ENCODE measurements at regions not wholly inside any gene's neighbourhood (a gene's known extent, or its start where the extent isn't known, plus 50 kb on each side); places are given as distances from the start of the nearest gene placed in this dataset.

DNA sequence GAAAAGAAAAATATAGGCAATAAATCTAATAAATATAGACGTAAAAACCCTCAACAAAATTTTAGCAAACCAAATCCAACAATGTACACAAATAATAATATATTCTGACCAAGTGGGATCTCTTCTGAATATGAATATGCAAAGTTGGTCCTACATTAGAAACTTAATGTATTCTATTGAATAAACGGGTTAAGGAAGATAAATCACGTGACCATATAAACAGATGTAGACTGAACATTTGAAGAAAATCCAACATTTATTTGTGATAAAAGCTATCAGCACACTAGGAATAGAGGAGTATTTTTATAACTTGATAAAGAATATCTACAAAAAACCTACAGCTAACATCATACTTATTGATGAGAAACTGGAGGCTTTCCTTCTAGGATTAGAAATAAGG is 502.8 kb upstream of the KIF2B start:
- Histone ChIP-seq H3K9ac (ENCODE audit: insufficient read depth, low read depth, low read length) (no peak overlapping the region), H3K4me1 (ENCODE audit: insufficient read depth, low read length) (no peaks in the 10 kb centered on the region), H3K27me3 (ENCODE audit: control insufficient read depth in 1 of 2, insufficient read depth in 2 of 2, low read length in 2 of 2) (no peaks in the 10 kb centered on the region), H4K20me1 (ENCODE audit: insufficient read depth, low read length) (no peaks in the 10 kb centered on the region), H3K4me2 (ENCODE audit: low read depth, low read length) (no peak overlapping the region), H2AFZ (ENCODE audit: low read length) (no peak overlapping the region), H3K79me2 (ENCODE audit: insufficient read depth, low read length) (no peaks in the 10 kb centered on the region), H3K27ac (ENCODE audit: extremely low read length, insufficient read depth, low read length) (no peak overlapping the region), H3K36me3 (replicated peaks in 1 of 2; ENCODE audit: control insufficient read depth in 1 of 2, insufficient read depth in 2 of 2, low read length in 2 of 2) (no peaks in the 10 kb centered on the region), H3K4me3 (replicated peaks in 1 of 3; ENCODE audit: insufficient read depth in 1 of 3, low read depth in 2 of 3, low read length in 3 of 3) (no peak overlapping the region), H3K9me3 (ENCODE audit: low read length) (peaks cover 79% of the 10 kb centered on the region)
- BruUV-seq (replicated peaks): no TSS peak
- in situ Hi-C loops (cut with HindIII; ENCODE audit: extremely low pct_ligation_motif_present, low pct_unique_long_range_greater_than_20kb) (no loop called here), intact Hi-C loops (cut with micrococcal nuclease; ENCODE audit: unreplicated experiment) (no loop called here)
- CTCF ChIA-PET (ENCODE audit: low intra/inter-chr PET ratio, low total read pairs): no interaction called here
- DNase-seq (ENCODE audit: low spot score) (no peak), FAIRE-seq (no peak), ATAC-seq (no peak)
- POLR2A ChIA-PET: no interaction called here
- WGBS (ENCODE audit: low lambda C conversion rate): 2% methylated on average over 3 of the region's 3 CpGs
- TF ChIP-seq RBM22 (optimal IDR thresholded peaks at IDR 0.05; ENCODE audit: low read length) (no peak), RAD51 (IDR thresholded peaks at IDR 0.05; ENCODE audit: borderline replicate concordance) (peak; percentile 77)

DNA sequence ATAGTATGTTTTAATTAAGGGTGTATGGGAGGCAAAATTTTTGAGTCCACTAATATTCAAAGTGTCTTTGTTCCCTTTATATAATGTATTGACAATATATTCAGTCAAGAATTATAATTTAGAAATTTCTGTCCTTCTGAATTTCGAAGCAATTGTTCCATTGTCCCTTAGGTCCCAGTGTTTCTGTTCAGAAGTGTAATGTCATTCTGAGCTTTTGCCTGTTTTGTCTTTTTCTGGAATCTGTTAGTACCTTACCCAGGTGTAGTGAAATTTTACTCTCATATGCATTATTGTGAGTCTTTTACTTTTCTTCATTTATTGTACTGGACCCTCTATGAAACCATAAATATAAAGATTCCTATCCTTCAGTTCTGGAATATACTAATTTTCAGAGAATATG is 505.7 kb upstream of the KIF2B start:
- Histone ChIP-seq H3K4me2 (ENCODE audit: low read depth, low read length) (no peak overlapping the region), H3K4me3 (replicated peaks in 1 of 3; ENCODE audit: insufficient read depth in 1 of 3, low read depth in 2 of 3, low read length in 3 of 3) (no peak overlapping the region), H3K27me3 (ENCODE audit: control insufficient read depth in 1 of 2, insufficient read depth in 2 of 2, low read length in 2 of 2) (no peaks in the 10 kb centered on the region), H2AFZ (ENCODE audit: low read length) (no peak overlapping the region), H3K4me1 (ENCODE audit: insufficient read depth, low read length) (no peaks in the 10 kb centered on the region), H3K36me3 (replicated peaks in 1 of 2; ENCODE audit: control insufficient read depth in 1 of 2, insufficient read depth in 2 of 2, low read length in 2 of 2) (no peaks in the 10 kb centered on the region), H3K9me3 (ENCODE audit: low read length) (peaks cover 73% of the 10 kb centered on the region), H3K27ac (ENCODE audit: extremely low read length, insufficient read depth, low read length) (no peak overlapping the region), H3K9ac (ENCODE audit: insufficient read depth, low read depth, low read length) (no peak overlapping the region), H4K20me1 (ENCODE audit: insufficient read depth, low read length) (no peaks in the 10 kb centered on the region), H3K79me2 (ENCODE audit: insufficient read depth, low read length) (no peaks in the 10 kb centered on the region)
- no peak for FAIRE-seq
- CTCF ChIA-PET (ENCODE audit: low intra/inter-chr PET ratio, low total read pairs): no interaction called here
- in situ Hi-C loops (cut with HindIII; ENCODE audit: extremely low pct_ligation_motif_present, low pct_unique_long_range_greater_than_20kb) (no loop called here), intact Hi-C loops (cut with micrococcal nuclease; ENCODE audit: unreplicated experiment) (no loop called here)
- TF ChIP-seq ZNF317 (CRISPR knock-in tag; IDR thresholded peaks at IDR 0.05) (peak; percentile 96), NR2F2 (IDR thresholded peaks at IDR 0.05; ENCODE audit: borderline replicate concordance, low read depth) (no peak)
- TF ChIP-seq, protein P1, sequence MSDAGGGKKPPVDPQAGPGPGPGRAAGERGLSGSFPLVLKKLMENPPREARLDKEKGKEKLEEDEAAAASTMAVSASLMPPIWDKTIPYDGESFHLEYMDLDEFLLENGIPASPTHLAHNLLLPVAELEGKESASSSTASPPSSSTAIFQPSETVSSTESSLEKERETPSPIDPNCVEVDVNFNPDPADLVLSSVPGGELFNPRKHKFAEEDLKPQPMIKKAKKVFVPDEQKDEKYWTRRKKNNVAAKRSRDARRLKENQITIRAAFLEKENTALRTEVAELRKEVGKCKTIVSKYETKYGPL (CRISPR knock-in tag; IDR thresholded peaks at IDR 0.05): no peak
- no peak for ATAC-seq
- no TSS peak for BruUV-seq (replicated peaks)
- POLR2A ChIA-PET: no interaction called here
- 2% methylated on average over 1 of the region's 1 CpG for WGBS (ENCODE audit: low lambda C conversion rate)
- DNase-seq (ENCODE audit: low spot score): no peak

Data from HepG2 (cell line).